ENCODE measurements at regions not wholly inside any gene's neighbourhood (a gene's known extent, or its start where the extent isn't known, plus 50 kb on each side); places are given as distances from the start of the nearest gene placed in this dataset.
A peak's percentile ranks its signal among the peaks of the same experiment; 100 is the strongest.

DNA sequence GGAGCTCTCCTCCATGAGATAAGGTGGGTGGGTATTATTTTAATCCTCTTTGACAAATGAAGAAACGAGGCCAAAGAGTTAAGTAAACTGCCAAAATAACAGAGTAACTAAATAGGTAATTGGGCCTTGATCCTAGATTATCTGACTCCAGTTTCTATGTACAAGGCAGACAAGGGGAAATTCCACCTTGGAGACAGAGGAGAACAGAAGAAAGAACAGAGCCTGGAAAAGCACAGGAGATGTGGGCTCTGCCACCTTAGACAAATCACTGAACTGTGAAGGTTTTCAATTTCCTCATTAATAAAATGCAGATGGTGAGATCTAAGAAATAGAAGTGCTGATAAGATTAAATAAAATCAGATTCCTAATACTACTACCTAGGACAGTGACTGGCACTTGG lies 310.2 kb upstream of the TLE3 start:
- no peak for DNase-seq (ENCODE audit: low spot score)

DNA sequence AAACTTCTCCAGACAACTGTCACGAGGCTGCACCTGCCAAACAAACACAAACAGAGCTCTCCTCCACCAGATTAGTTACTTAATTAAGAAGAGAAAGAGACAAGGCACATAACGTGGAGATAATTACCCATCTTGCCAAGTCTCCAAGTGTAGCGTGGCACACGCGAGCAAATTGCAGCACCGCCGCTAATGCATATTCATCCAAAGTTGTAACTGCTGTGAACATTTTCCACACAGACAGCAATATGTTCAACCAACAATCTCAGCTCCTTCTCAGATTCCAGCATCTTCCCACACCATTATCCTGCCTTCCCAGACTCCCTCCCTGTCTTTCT lies 309.6 kb upstream of the TLE3 start:
- DNase-seq (ENCODE audit: low spot score), result no peak

DNA sequence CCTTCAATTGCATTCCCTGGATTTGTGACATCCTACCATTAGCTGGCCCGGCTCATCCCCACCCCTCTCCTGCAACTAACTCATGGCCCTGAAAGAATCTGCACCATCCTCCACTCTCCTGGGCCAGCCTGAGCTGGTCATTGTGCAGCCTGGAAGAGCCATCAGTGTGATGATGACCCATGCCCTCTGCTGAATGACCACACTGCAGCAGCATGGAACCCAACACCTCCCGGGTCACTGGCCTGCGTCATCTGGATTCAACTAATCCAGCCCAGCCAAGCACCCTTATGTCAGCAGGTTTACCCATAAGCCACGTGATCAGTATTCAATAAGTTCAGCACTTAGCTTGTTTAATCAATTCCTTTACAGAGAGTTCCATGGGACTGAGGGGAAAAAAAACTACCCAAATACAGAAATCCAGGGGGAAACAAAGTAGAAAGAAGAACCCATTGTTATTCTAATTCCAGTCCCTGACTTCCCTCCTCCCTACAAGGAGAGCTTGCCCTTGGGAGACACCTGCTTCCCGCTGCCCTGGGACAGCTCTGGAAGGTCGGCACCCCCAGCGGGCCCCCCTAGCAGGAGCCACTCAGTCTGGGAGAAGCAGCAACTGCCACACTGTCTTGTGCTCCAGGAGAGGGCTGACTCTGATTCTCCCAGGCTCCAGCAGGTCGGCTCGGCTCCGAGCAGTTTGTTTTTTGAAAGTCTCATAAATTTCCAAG lies 309.1 kb upstream of the TLE3 start:
- peak; percentile 60 for DNase-seq (ENCODE audit: low spot score)

DNA sequence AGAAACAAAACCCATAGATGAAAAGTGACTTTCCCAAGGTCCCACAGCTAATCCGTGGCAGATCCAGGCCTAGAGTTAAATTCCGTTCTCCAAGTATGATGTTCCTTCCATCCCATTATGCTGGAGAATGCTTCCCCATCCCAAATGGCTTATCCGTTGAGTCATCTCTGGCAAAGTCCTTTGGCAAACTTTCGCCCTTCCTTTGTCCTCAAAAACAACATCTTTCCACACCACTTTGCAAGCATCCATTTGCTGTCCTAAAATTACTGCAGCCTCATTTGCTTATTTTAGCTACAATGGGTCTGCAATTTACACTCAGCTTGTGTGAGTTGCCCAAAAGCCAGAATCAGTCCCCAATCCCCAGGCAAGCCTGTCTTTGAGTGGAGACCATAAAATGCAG lies 304.0 kb upstream of the TLE3 start:
- DNase-seq (ENCODE audit: low spot score), result no peak

DNA sequence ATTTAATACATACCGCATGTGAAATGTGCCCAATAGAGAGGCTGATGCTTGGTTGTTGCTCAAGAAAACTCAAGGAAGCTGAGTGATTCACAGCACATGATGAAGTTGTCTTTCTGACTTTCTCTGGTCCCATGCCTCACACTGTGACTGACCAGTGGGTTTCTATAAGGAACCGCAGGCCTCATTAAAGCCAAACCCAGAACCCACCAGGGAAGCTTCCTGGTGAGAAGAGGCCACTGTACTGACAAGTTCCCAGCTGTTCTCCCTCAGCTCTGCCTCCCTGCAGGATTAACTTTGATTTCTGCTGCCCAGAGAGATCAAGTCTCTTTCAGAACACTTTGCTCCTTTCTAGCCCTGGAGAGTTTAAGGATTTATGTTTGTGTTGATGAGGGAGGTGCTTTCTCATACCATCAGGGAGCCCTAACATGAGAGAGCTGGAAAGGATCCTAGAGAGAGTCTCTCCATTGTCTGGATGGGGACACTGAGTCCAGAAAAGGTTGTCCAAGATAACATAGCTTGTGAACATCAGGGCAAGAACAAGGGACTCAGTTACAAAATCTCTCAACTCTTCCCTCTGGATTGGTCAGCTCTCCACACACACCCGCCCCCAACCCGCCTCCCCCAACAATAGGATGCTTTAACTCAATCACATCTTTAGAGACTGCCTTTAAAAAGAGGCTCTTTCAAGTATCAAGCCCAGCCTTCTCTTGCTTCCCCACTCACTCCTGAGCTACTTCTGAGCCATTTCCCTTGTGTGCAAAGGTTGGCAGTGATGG lies 303.2 kb upstream of the TLE3 start:
- peak; percentile 33 for DNase-seq (ENCODE audit: low spot score)

DNA sequence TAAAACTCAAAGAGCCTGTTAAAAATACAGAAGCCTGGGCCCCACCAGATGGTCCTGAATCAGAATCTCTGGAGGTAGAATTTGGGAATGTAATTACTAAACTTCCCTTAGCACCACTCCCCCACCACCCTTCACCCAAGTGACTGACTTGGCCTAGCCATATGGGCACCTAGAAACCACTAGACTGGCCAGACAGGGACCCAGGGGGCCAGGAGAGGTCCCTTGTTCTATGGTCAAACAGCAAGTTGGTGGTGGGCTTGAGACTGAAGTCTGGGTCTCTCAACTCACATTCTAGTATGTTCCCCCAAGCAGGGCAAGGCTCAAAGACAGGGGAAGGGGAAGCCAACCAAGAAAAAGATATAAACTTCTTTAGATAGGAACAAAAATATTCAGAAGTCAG lies 301.5 kb upstream of the TLE3 start:
- peak; percentile 53 for DNase-seq (ENCODE audit: low spot score)

DNA sequence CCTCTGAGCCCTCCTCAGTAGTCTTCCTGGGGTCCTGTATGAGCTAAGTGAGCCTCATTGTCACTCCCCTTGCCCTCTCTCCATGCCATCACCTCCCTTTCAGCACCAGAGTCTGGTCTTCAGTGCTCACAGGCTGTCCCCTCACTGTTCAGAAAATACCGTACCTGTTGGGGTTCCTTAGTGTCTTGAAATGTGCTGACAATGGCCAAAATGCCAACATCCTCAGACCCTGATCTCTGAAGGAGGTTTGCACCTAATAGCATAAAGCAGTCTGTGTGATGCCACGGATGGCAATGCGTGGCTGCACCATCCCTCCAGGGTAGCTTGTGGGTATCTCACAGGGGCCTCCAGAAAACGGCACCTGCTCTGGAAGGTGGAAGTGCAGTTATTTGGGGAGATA lies 301.0 kb upstream of the TLE3 start:
- DNase-seq (ENCODE audit: low spot score), result peak; percentile 28

DNA sequence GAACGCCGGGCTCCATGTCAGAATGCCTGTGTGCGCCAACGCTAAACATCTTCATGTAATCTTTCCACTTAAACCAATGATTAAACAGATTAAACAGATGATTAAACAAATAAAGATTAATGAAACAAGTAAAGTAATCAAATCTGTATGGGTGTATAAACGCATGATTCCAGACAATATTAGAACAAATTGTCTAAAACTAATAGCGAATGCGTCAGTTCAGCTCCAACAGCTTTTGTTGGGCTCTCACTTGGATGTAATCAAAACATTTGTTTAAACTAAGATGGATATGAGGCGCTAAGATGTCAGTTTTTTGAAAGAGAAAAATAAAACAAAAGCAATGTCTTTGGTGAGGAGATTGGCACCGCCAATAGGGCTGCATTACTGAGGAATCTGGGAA lies 299.1 kb upstream of the TLE3 start:
- no peak for DNase-seq (ENCODE audit: low spot score)

DNA sequence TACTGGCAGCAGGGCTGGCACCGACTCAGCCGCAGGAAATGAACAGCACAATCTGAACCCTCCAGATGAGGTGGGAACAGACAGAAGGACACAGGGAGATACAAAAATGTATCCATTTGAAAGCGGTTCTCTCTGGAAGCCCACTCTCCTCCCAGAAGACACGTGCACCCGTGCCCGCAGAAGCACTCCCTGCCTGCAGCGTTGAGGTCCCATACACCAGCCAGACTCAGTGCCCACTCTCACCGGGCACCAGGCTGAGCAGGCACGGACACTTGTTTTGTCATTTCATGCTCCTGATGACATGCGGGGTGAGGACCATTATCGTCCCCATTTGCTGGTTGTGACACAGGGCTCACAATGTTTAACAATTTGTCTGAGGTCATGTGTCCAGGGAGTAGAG lies 297.4 kb upstream of the TLE3 start:
- peak; percentile 72 for DNase-seq (ENCODE audit: low spot score)

DNA sequence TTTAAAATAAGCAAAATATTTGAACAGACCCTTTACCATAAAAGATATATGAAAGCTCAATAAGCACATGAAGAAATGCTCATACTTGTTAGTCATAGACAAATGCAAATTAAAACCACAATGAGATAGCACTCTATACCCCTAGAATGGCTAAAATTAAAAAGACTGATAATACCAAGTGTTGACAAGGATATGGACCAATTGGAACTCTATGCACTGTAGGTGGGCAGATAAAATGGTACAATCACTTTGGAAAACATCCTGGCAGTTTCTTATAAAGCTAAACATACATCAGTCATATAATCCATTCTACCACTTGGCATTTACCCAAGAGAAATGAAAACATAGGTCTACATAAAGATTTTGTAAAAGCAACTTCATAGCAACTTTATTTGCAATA lies 293.0 kb upstream of the TLE3 start:
- DNase-seq (ENCODE audit: low spot score), result no peak

DNA sequence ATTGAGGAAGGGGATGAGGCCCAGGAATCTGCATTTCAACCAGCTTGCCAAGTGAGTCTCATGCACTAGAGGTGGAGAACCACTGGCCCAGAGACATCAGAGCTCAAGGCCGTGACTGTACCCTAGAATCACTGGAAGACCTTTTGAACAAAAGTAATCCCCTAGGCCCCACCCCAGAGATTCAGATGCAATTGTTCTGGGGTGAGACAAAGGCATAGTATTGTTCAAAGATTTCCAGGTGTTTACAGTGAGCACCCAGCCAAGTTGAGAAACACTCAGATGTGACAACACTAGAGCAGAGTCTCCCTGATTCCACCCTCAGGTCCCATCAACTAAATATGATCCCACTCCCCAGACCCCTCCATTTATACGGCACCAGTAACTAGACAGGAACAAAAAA lies 290.3 kb upstream of the TLE3 start:
- DNase-seq (ENCODE audit: low spot score), result no peak

DNA sequence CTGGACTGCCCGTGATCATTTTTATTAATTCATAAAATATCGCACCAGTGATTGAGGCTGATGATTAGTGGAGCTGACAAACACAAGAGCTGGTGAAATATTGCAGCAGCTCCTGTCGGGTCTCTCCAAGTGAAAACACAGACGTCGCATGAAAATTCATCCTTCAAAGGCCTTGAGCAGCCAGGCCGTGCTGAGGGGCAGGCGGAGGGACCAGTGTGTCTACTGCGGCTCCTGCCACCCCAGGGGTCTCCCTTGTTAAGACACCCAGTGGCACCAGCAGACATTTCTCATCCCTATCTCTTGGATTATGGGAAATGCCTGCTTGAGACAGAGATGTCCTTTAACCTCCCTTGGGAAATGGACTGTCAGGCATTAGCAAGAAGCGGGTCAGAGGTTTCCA lies 289.4 kb upstream of the TLE3 start:
- DNase-seq (ENCODE audit: low spot score), result peak; percentile 55

DNA sequence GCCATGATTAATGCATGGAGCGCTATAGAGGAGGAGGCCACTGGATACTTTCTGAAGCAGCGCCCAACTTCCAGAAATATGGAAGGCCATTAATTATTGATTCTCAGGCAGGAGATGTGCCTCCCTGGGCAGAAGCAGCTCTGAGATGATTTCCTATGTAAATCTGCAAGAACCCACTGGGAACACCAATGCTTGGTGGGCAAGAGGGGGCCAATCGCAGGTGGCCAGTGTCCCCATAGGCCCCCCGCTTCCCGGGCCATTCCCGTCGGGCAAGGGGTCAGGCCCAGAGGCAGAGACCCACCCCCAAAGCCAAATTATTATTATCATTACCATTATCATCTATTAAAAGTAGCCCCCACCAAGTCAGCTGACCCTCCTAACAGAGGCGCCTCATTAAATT lies 288.0 kb upstream of the TLE3 start:
- DNase-seq (ENCODE audit: low spot score), result no peak

DNA sequence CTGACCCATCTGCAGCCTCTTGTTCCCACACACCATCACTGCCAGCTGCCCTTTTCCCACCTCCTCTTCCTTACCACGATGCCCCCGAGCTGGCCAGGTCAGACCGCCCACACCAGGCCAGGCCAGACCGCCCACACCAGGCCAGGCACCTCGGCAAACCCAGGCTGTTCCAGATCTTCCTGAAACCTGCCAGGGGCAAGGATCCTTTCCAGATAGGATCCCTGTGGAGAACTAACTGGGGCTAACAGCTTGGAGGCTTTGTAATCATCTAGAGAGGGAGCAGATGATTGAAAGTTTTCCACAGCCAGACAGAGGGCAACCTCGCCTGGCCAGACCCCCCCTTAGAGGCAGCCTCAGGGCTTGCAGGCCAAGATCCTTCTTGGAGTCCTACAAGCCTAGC lies 287.3 kb upstream of the TLE3 start:
- DNase-seq (ENCODE audit: low spot score), result peak; percentile 60

DNA sequence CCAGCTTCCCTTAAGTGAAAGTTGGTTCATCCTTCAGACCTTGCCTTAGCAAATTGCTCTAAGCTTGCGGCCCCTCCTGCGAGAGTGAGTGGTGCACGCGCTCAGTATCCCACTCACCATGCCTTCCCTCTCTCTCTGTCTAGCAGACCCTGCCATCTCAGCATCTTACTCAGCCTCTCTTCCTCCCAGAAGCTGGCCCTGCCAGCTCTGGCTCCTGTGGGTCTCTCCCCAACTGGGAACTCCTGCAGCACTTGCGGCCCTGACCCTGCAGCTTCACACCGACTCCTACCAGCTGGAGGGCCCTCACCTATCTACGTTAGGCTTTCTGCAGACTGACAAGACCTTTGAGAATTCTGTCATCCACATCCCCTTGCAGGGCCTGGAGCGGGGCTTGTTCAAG lies 286.1 kb upstream of the TLE3 start:
- peak; percentile 78 for DNase-seq (ENCODE audit: low spot score)

DNA sequence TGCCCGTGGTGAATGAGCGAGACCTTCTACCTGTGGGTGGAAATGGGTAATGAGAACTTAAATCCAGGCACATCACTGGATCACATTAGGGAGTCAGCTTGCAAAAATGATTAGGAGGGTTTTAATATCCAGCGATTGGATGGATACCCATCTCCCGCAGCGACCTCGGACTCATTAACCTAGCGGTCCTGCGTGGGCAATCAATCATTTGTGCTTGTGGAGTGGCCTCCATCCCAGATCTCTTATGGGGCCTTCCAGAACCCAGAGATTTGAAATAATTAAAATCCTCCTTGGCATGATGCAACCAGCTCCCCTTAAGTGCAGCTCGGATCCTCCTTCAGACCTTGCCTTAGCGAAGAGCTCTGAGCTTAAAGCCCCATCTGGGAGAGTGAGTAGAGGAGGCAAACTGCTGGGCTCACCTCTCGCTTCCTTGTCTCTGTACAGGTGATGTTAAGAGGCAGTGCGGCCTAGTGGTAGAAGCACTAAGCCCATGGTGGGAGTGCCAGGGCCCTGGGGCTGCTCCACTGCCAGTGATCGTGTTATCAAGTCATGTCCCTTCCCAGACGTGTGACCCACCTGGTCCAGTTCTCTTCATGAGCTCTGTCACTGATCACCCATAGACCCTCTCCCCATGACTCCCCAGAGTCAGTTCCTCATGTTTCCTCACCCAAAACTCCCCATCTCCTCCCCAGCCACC lies 285.2 kb upstream of the TLE3 start:
- peak; percentile 68 for DNase-seq (ENCODE audit: low spot score)

DNA sequence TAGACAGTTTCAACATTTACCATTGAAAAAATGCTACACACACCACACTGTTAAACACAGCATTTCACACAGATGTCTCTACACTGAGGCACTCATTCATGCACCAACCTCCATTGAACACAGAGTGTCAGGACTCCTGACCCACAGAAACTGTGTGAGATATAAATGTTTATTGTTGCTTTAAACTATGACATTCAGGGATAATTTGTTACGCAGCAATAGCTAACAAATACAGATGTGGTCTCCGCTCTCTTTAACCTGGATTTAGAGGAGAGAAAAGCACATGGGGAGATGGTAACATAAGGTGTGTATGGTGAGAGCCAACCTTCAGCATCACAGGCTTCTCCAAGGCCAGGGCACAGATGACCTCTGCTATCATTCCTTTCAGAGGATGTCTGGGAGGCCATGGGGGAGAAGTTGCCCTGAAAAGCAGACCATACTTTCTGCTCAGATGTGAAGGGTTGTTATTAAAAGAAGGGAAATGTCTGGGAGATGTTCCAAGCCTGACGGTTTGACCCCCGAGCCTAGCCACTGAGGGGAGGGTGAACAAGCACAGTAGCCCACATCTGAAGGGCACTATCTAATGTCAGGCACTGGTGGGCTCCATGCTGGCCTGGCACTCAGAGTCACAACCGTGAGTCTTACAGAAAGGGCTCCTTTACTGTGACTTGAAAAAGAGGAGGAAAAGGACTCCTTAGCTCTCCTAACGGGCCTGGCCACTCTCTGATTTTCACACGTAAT lies 284.5 kb upstream of the TLE3 start:
- DNase-seq (ENCODE audit: low spot score), result peak; percentile 51

DNA sequence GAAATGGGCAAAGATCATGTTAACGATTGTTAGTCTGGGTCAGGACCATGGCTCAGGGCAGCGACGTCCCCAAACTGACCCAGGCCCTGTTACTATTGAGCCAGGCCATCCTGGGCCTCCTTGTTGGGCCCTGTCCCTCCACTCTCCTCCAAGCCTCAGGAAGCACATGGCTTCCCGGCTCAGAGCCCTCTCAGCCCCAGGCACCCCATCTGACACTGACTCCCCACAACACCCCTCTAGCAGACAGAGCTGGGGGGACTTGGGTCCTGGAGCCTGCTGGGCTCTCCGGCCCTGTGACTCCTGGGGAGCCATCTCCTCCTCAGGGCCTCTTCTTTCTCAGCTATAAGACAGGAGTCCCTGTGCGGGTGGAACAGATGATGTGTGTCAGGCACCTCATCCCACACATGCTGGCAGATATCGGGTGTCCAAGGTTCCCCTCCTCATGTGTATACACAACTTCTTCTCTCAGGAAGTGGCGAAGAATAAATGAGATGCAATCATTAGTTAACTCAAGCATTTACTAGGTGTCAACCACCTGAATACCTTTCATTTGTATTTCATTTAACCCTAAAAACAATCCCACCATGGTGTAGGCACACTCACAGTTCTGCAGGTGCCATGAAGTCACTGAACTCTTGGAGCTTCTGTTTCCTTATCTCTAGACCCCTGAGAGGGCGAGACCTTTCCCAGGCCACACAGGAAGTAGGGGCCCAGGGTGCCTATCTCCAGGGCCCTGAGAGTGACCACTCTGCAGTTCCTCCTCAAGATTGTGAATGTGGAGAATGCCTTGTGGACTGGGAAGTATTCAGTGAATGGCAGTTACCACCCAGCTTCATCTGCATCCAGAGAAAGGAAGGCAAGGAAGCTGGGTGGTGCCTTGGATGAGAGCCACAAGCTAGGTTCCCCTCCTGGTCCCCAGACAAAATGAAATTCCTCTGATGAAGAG lies 282.5 kb upstream of the TLE3 start:
- DNase-seq (ENCODE audit: low spot score), result peak; percentile 74

DNA sequence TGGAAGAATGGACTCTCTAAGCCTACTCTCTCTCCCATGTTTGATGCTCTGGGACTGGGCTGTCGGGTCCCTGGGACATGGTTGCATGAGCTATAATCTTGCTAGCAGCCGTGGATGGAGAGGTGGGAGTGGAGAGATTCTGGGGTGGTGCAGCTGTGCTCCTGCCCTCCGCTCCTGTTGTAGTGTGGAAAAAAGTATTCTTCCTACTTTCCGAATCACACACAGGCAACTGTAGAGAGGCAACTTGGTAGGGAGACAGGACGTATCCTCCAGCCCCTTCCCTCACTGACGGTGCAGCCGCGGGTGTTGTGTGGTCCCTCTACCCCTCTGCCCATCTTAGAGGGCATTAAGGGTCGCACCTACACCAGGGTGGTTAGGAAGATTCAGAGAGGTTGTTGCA lies 281.4 kb upstream of the TLE3 start:
- DNase-seq (ENCODE audit: low spot score), result peak; percentile 55

DNA sequence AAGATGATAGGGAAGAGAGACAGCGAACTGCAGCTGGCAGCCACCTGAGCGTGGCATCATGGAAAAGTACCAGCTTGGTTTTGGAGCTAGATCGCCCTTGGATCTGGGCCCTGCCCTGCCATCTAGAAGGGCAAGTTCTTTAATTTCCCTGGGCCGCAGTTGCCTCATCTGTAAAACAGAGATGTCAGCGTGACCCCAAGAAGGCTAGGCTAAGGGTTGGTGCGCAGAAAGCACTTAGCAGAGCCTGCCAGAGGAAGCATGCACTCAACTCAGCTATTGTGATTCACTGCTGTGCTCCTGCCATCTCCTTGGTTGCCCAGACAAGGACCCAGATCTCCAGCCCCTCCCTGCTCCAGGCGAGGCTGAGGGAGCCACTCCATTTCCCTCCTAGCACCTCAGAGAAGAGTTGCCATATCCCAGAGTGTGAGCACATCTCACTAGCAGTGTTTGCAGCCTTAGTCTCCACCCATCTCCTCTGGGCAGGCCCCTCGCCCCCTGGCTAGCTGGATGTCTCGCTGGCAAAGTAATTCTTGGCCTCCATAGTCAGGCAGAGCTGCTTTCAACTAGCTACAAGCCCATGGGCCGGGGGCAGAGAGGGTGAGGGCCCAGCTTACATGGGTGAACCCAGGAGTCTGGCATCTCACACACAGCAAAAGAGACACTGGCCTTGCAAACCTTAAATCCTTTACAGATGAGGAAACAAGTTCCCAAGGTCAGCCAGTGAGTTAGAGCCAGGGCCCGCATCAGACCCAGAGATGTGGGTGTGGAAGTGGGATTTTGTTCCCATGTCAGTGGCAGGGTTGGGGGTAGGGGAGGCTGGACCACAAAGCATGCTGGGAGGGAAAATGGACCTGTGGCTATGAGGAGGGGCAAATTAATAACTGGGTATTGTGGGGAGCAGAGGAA lies 280.7 kb upstream of the TLE3 start:
- DNase-seq (ENCODE audit: low spot score), result peak; percentile 69
